ENCODE measurements at regions not wholly inside any gene's neighbourhood (a gene's known extent, or its start where the extent isn't known, plus 50 kb on each side); places are given as distances from the start of the nearest gene placed in this dataset.

GRCh38 chr3:117063930-117064329 is 354.4 kb downstream of the TUSC7 start:
- Mint-ChIP-seq H3K27ac (no peak overlapping the region), H3K4me1 (ENCODE audit: low read depth) (no peaks in the 10 kb centered on the region), H3K4me3 (no peak overlapping the region), H3K36me3 (ENCODE audit: low read depth) (no peaks in the 10 kb centered on the region), H3K27me3 (no peaks in the 10 kb centered on the region), H3K9me3 (no peaks in the 10 kb centered on the region)
- intact Hi-C loops (cut with micrococcal nuclease): no loop called here

GRCh38 chr3:117068301-117068700 is 358.7 kb downstream of the TUSC7 start:
- no peak overlapping the region for H3K4me3 Mint-ChIP-seq
- H3K27me3 Mint-ChIP-seq: peaks cover 3% of the 10 kb centered on the region
- H3K4me1 Mint-ChIP-seq (ENCODE audit: low read depth): no peaks in the 10 kb centered on the region
- H3K27ac Mint-ChIP-seq: no peak overlapping the region
- intact Hi-C loops (cut with micrococcal nuclease): no loop called here
- no peaks in the 10 kb centered on the region for H3K9me3 Mint-ChIP-seq
- H3K36me3 Mint-ChIP-seq (ENCODE audit: low read depth): no peaks in the 10 kb centered on the region

- H3K4me1 Mint-ChIP-seq (ENCODE audit: low read depth): peaks cover 12% of the 10 kb centered on the region
- no peak overlapping the region for H3K4me3 Mint-ChIP-seq
- intact Hi-C loops (cut with micrococcal nuclease): no loop called here
- H3K9me3 Mint-ChIP-seq: no peaks in the 10 kb centered on the region
- no peak overlapping the region for H3K27ac Mint-ChIP-seq
- peaks cover 5% of the 10 kb centered on the region for H3K27me3 Mint-ChIP-seq
- H3K36me3 Mint-ChIP-seq (ENCODE audit: low read depth): no peaks in the 10 kb centered on the region
Observed at GRCh38 chr3:117074826-117075225, 365.2 kb downstream of the TUSC7 start.

- Mint-ChIP-seq H3K4me3 (no peak overlapping the region), H3K36me3 (ENCODE audit: low read depth) (peaks cover 13% of the 10 kb centered on the region), H3K27ac (no peak overlapping the region), H3K4me1 (ENCODE audit: low read depth) (peaks cover 33% of the 10 kb centered on the region), H3K27me3 (peaks cover 2% of the 10 kb centered on the region), H3K9me3 (peaks cover 30% of the 10 kb centered on the region)
- intact Hi-C loops (cut with micrococcal nuclease): no loop called here
Observed at GRCh38 chr3:117079997-117080396, 370.4 kb downstream of the TUSC7 start.

DNA sequence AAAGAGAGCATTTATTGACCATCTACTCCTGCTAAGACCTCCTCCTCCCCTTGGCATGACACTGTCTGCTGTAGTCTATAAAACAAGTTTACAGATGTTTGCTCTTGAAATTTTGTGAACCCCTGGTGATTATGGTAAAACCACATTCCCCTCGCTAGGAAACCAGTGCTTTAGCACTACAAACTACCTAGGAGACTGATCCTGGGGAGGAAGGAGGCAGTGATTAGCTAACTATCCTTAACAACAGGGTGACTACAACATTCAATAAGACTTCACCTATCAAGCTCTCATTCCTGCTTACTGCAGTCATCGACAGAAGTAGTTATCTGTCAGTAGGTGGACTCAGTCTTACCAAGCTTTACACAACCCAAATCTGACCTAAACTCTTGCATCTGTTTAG is 371.3 kb downstream of the TUSC7 start:
- H3K36me3 Mint-ChIP-seq (ENCODE audit: low read depth): peaks cover 13% of the 10 kb centered on the region
- intact Hi-C loops (cut with micrococcal nuclease): no loop called here

DNA sequence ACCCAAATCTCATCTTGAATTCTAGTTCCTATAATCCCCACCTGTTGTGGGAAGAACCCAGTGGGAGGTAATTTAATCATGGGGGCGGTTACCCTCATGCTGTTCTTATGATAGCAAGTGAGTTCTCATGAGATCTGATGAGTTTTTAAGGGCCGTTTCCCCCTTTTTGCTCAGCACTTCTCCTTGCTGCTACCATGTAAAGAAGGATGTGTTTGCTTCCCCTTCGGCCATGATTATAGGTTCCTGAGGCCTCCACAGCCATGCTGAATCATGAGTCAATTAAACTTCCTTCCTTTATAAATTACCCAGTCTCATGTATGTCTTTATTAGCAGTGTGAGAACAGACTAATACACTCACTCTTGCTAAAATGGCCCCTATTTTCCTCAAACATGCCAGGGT is 374.7 kb downstream of the TUSC7 start:
- Mint-ChIP-seq H3K4me3 (no peak overlapping the region), H3K27ac (peak overlapping the region; percentile 3), H3K27me3 (peaks cover 2% of the 10 kb centered on the region), H3K4me1 (ENCODE audit: low read depth) (peaks cover 31% of the 10 kb centered on the region), H3K9me3 (peaks cover 39% of the 10 kb centered on the region), H3K36me3 (ENCODE audit: low read depth) (peaks cover 13% of the 10 kb centered on the region)
- intact Hi-C loops (cut with micrococcal nuclease): no loop called here

More for the DNA sequence above, 371.3 kb downstream of the TUSC7 start:
- Mint-ChIP-seq H3K27ac (no peak overlapping the region), H3K9me3 (peaks cover 38% of the 10 kb centered on the region), H3K4me1 (ENCODE audit: low read depth) (peaks cover 31% of the 10 kb centered on the region), H3K27me3 (peaks cover 2% of the 10 kb centered on the region), H3K4me3 (no peak overlapping the region)

DNA sequence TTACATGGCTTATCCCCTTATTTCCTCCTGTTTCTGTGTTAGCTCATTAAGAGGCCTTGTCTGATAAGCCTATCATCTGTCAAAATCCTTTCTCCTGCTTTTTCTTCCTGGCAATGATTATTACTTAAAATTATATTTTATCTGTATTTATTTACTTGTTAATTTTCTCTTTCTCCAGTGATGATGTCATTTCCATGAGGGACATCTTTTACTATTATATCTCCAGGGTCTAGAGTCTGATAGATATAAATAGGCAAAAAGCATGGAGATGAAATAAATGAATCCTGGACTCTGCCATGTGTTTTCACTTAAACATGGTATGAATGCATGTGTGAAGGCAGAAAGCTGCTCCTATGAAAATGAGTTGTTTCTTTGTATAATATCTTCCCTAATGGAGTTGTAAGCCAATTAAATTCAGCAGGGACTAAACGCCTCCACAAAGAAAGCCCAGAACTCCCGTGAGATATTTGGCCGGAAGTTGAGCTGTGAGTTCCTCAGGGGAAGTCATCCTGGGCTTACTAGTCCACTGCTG is 375.2 kb downstream of the TUSC7 start:
- peaks cover 39% of the 10 kb centered on the region for H3K9me3 Mint-ChIP-seq
- H3K36me3 Mint-ChIP-seq (ENCODE audit: low read depth): peaks cover 13% of the 10 kb centered on the region
- intact Hi-C loops (cut with micrococcal nuclease): no loop called here
- peaks cover 31% of the 10 kb centered on the region for H3K4me1 Mint-ChIP-seq (ENCODE audit: low read depth)
- H3K4me3 Mint-ChIP-seq: no peak overlapping the region
- H3K27ac Mint-ChIP-seq: peak overlapping the region; percentile 3
- H3K27me3 Mint-ChIP-seq: no peaks in the 10 kb centered on the region

- no peak overlapping the region for H3K4me3 Mint-ChIP-seq
- no peaks in the 10 kb centered on the region for H3K4me1 Mint-ChIP-seq (ENCODE audit: low read depth)
- no peaks in the 10 kb centered on the region for H3K36me3 Mint-ChIP-seq (ENCODE audit: low read depth)
- H3K27me3 Mint-ChIP-seq: no peaks in the 10 kb centered on the region
- no peak overlapping the region for H3K27ac Mint-ChIP-seq
- peaks cover 12% of the 10 kb centered on the region for H3K9me3 Mint-ChIP-seq
- intact Hi-C loops (cut with micrococcal nuclease): no loop called here
Observed at GRCh38 chr3:117091676-117092075, 382.1 kb downstream of the TUSC7 start.

- no peaks in the 10 kb centered on the region for H3K27me3 Mint-ChIP-seq
- no peak overlapping the region for H3K27ac Mint-ChIP-seq
- H3K36me3 Mint-ChIP-seq (ENCODE audit: low read depth): no peaks in the 10 kb centered on the region
- no peak overlapping the region for H3K4me3 Mint-ChIP-seq
- H3K4me1 Mint-ChIP-seq (ENCODE audit: low read depth): no peaks in the 10 kb centered on the region
- intact Hi-C loops (cut with micrococcal nuclease): no loop called here
- H3K9me3 Mint-ChIP-seq: no peaks in the 10 kb centered on the region
Observed at GRCh38 chr3:117096549-117096948, 387.0 kb downstream of the TUSC7 start.

- H3K27ac Mint-ChIP-seq: no peak overlapping the region
- H3K36me3 Mint-ChIP-seq (ENCODE audit: low read depth): no peaks in the 10 kb centered on the region
- H3K27me3 Mint-ChIP-seq: no peaks in the 10 kb centered on the region
- H3K9me3 Mint-ChIP-seq: no peaks in the 10 kb centered on the region
- intact Hi-C loops (cut with micrococcal nuclease): no loop called here
- H3K4me1 Mint-ChIP-seq (ENCODE audit: low read depth): no peaks in the 10 kb centered on the region
- no peak overlapping the region for H3K4me3 Mint-ChIP-seq
Observed at GRCh38 chr3:117097351-117097750, 387.8 kb downstream of the TUSC7 start.

DNA sequence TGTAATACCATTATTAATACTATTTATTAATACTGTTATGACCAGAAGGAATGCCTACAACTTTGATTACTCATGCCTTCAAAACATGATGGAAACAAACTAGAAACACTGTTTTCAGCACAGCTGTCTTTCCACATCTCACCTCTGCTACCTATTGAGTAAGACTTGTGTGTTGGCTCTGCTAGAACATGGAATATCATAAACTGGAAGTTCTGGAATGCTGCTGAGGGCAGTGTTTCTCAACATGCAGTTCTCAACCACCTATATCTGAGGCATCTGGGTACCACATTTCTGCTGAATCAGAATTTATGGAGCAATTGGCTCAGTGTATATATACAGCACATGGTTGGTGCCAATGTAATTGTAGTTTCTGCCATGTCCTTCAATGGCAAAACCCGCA is 392.1 kb downstream of the TUSC7 start:
- intact Hi-C loops (cut with micrococcal nuclease): no loop called here
- Mint-ChIP-seq H3K36me3 (ENCODE audit: low read depth) (no peaks in the 10 kb centered on the region), H3K27me3 (peaks cover 2% of the 10 kb centered on the region), H3K4me1 (ENCODE audit: low read depth) (no peaks in the 10 kb centered on the region), H3K27ac (no peak overlapping the region), H3K4me3 (no peak overlapping the region), H3K9me3 (no peaks in the 10 kb centered on the region)

DNA sequence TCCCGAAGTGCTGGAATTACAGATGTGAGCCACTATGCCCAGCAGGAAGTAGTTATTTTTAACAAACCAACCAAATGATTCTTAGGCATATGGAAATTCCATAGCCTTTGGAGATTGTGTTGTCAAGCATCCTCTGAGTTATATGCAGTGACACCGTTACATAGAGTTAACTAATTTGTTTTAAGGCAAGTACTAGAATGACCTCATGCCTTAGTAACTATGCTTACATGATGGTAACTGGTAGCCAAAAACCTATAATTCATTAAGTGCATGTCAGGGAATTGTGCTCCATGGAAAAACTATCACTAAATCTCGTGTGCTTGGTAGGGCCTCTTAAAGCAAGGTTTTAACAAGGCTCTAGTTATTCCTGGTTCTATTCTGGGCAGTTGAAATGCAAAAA is 392.8 kb downstream of the TUSC7 start:
- H3K27ac Mint-ChIP-seq: no peak overlapping the region
- no peaks in the 10 kb centered on the region for H3K9me3 Mint-ChIP-seq
- no peaks in the 10 kb centered on the region for H3K4me1 Mint-ChIP-seq (ENCODE audit: low read depth)
- H3K4me3 Mint-ChIP-seq: no peak overlapping the region
- intact Hi-C loops (cut with micrococcal nuclease): no loop called here
- H3K36me3 Mint-ChIP-seq (ENCODE audit: low read depth): no peaks in the 10 kb centered on the region
- peaks cover 2% of the 10 kb centered on the region for H3K27me3 Mint-ChIP-seq

- Mint-ChIP-seq H3K9me3 (no peaks in the 10 kb centered on the region), H3K4me1 (ENCODE audit: low read depth) (no peaks in the 10 kb centered on the region), H3K36me3 (ENCODE audit: low read depth) (no peaks in the 10 kb centered on the region), H3K27me3 (peaks cover 5% of the 10 kb centered on the region), H3K4me3 (no peak overlapping the region), H3K27ac (no peak overlapping the region)
- intact Hi-C loops (cut with micrococcal nuclease): no loop called here
Observed at GRCh38 chr3:117103675-117104074, 394.1 kb downstream of the TUSC7 start.

DNA sequence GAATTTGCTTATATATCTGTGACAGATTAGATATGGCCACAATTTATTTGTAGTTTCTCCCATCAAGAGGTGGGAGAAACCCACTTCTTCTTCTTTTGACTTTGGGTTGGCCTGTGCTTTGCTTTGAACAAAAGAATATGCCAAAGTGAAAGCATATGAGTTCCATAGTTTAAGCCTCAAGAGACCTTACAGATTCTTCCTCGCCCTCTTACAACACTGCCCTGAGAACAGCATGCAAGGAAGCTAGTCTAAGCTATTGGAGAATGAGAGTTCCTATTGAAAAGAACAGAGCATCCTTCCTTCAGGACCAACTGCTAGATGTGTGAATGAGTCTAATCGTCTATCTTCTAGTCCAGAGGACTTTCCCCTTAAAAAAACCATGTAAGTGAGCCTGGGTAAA is 394.8 kb downstream of the TUSC7 start:
- H3K4me1 Mint-ChIP-seq (ENCODE audit: low read depth): no peaks in the 10 kb centered on the region
- no peaks in the 10 kb centered on the region for H3K9me3 Mint-ChIP-seq
- intact Hi-C loops (cut with micrococcal nuclease): no loop called here

DNA sequence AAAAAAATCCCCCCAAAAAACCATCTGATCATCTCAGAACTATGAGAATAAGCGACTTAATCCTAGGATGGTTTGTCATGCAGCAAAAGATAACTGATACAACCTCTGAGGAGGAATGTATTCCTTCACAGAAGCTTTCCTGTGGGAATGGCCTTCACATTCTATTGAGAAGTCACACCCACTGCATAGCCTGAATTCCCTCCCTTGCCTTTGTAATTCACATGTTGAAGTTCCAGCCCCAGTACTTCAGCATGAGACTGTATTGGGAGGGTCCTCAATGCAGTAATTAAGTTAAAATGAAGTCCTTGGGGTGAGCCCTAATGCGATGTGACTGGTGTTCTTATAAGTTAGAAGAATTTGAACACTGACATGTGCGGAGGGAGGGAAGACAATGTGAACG is 395.2 kb downstream of the TUSC7 start:
- Mint-ChIP-seq H3K9me3 (no peaks in the 10 kb centered on the region), H3K4me3 (no peak overlapping the region), H3K36me3 (ENCODE audit: low read depth) (no peaks in the 10 kb centered on the region), H3K27me3 (peaks cover 5% of the 10 kb centered on the region), H3K4me1 (ENCODE audit: low read depth) (no peaks in the 10 kb centered on the region), H3K27ac (no peak overlapping the region)
- intact Hi-C loops (cut with micrococcal nuclease): no loop called here

More for the DNA sequence above, 394.8 kb downstream of the TUSC7 start:
- no peaks in the 10 kb centered on the region for H3K36me3 Mint-ChIP-seq (ENCODE audit: low read depth)
- H3K27me3 Mint-ChIP-seq: peaks cover 5% of the 10 kb centered on the region
- H3K27ac Mint-ChIP-seq: no peak overlapping the region
- H3K4me3 Mint-ChIP-seq: no peak overlapping the region
